ENCODE measurements at regions not wholly inside any gene's neighbourhood (a gene's known extent, or its start where the extent isn't known, plus 50 kb on each side); places are given as distances from the start of the nearest gene placed in this dataset.

DNA sequence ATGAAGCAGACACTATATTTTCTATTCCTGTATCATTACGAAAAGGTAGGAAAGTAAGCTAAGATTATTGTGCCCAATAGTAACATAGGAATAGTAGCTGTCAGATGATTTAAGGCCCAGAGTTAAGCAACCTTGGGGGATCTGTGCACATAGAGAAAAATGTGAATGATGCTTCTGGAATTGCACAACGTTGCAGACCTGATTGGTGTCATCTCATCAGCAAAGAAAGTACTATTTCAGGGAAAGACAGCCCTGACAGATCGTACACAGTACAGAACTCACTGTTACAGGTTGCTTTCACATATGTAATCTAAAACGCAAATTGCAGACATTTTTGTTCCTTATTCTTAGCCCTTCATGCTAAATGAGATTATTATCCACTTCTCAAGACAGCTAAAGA is 535.9 kb downstream of the TRIB2 start:
- TF ChIP-seq, protein P1, sequence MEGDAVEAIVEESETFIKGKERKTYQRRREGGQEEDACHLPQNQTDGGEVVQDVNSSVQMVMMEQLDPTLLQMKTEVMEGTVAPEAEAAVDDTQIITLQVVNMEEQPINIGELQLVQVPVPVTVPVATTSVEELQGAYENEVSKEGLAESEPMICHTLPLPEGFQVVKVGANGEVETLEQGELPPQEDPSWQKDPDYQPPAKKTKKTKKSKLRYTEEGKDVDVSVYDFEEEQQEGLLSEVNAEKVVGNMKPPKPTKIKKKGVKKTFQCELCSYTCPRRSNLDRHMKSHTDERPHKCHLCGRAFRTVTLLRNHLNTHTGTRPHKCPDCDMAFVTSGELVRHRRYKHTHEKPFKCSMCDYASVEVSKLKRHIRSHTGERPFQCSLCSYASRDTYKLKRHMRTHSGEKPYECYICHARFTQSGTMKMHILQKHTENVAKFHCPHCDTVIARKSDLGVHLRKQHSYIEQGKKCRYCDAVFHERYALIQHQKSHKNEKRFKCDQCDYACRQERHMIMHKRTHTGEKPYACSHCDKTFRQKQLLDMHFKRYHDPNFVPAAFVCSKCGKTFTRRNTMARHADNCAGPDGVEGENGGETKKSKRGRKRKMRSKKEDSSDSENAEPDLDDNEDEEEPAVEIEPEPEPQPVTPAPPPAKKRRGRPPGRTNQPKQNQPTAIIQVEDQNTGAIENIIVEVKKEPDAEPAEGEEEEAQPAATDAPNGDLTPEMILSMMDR (IDR thresholded peaks at IDR 0.05 in 2 of 3, conservative IDR thresholded peaks at IDR 0.05 in 1 of 3; ENCODE audit: control insufficient read depth in 2 of 3, extremely low read depth in 1 of 3, insufficient read depth in 1 of 3, low read depth in 3 of 3, low read length in 3 of 3): no peak
- TF ChIP-seq ESRRA (IDR thresholded peaks at IDR 0.05; ENCODE audit: low read length) (no peak), EP300 (IDR thresholded peaks at IDR 0.05; ENCODE audit: borderline replicate concordance in 1 of 2, control insufficient read depth in 1 of 2, low read depth in 2 of 2, low read length in 2 of 2) (no peak), POLR2A (IDR thresholded peaks at IDR 0.05; ENCODE audit: low read depth, low read length) (no peak), TCF7 (IDR thresholded peaks at IDR 0.05; ENCODE audit: borderline replicate concordance) (no peak), SIN3A (IDR thresholded peaks at IDR 0.05; ENCODE audit: low read depth, low read length) (no peak), HCFC1 (IDR thresholded peaks at IDR 0.05; ENCODE audit: low read length) (no peak), ASH2L (IDR thresholded peaks at IDR 0.05; ENCODE audit: borderline replicate concordance, low read depth) (no peak), KDM1A (IDR thresholded peaks at IDR 0.05; ENCODE audit: borderline replicate concordance) (no peak), EZH2 (IDR thresholded peaks at IDR 0.05; ENCODE audit: borderline replicate concordance, control insufficient read depth, low read depth, low read length) (no peak), SMC3 (IDR thresholded peaks at IDR 0.05; ENCODE audit: borderline replicate concordance, low read length) (no peak), LARP7 (IDR thresholded peaks at IDR 0.05) (no peak), POLR2AphosphoS2 (IDR thresholded peaks at IDR 0.05; ENCODE audit: low read depth, low read length) (no peak)
- TF ChIP-seq, protein P2, sequence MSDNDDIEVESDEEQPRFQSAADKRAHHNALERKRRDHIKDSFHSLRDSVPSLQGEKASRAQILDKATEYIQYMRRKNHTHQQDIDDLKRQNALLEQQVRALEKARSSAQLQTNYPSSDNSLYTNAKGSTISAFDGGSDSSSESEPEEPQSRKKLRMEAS (IDR thresholded peaks at IDR 0.05; ENCODE audit: low read depth, low read length): no peak
